EH (cell line): ENCODE measurements at regions not wholly inside any gene's neighbourhood (a gene's known extent, or its start where the extent isn't known, plus 50 kb on each side); places are given as distances from the start of the nearest gene placed in this dataset.

Source experiments
- DNase-seq: peaks from one replicate; pipeline ENCODE4 v3.0.0-alpha.2; 2015; ENCODE audit warnings: low read depth

GRCh38 chr7:115083935-115084334 lies 162.0 kb downstream of the MDFIC start:
- no peak for DNase-seq

GRCh38 chr7:115081772-115082171 lies 159.9 kb downstream of the MDFIC start:
- DNase-seq, result no peak

GRCh38 chr7:115078851-115079250 lies 157.0 kb downstream of the MDFIC start:
- DNase-seq, result no peak

- DNase-seq, result no peak
These were observed 156.5 kb downstream of the MDFIC start for GRCh38 chr7:115078386-115078785.

GRCh38 chr7:115070311-115070710 lies 148.4 kb downstream of the MDFIC start:
- no peak for DNase-seq
